Mucosa of stomach (tissue), 1 donor: ENCODE measurements at regions not wholly inside any gene's neighbourhood (a gene's known extent, or its start where the extent isn't known, plus 50 kb on each side); places are given as distances from the start of the nearest gene placed in this dataset.

Source experiments
- H3K27me3 ChIP-seq: one replicate; pipeline ENCODE4 v1.7.0; 2013; ENCODE audit warnings: mild to moderate bottlenecking, low read length; ENCODE audit not compliant: control insufficient read depth, insufficient read depth
- H3K36me3 ChIP-seq: one replicate; pipeline ENCODE4 v1.7.0; 2013; ENCODE audit warnings: low read length; ENCODE audit not compliant: control insufficient read depth, insufficient read depth
- H3K4me1 ChIP-seq: one replicate; pipeline ENCODE4 v1.7.0; 2013; ENCODE audit warnings: mild to moderate bottlenecking, low read length; ENCODE audit not compliant: control insufficient read depth, insufficient read depth
- H3K4me3 ChIP-seq: one replicate; pipeline ENCODE4 v1.7.0; 2013; ENCODE audit warnings: low read length
- H3K9ac ChIP-seq: one replicate; pipeline ENCODE4 v1.7.0; 2013; ENCODE audit warnings: mild to moderate bottlenecking, low read length, moderate library complexity
- H3K9me3 ChIP-seq: one replicate; pipeline ENCODE4 v1.7.0; 2013; ENCODE audit warnings: mild to moderate bottlenecking, low read length, moderate library complexity; ENCODE audit not compliant: control insufficient read depth
- donor health status: Pancreatic carcinoma.

- H3K9ac ChIP-seq: no peak overlapping the region
- peaks cover 47% of the 10 kb centered on the region for H3K4me1 ChIP-seq
- H3K36me3 ChIP-seq: no peaks in the 10 kb centered on the region
- H3K4me3 ChIP-seq: no peak overlapping the region
- H3K27me3 ChIP-seq: no peaks in the 10 kb centered on the region
- no peaks in the 10 kb centered on the region for H3K9me3 ChIP-seq
Observed at GRCh38 chr10:133010095-133010842, 67.9 kb upstream of the CFAP46 start.

GRCh38 chr10:133009218-133009950 lies 67.0 kb upstream of the CFAP46 start:
- peaks cover 47% of the 10 kb centered on the region for H3K4me1 ChIP-seq
- H3K36me3 ChIP-seq: no peaks in the 10 kb centered on the region
- H3K4me3 ChIP-seq: no peak overlapping the region
- peak overlapping the region; percentile 74 for H3K9ac ChIP-seq
- H3K27me3 ChIP-seq: no peaks in the 10 kb centered on the region
- H3K9me3 ChIP-seq: no peaks in the 10 kb centered on the region

- peaks cover 46% of the 10 kb centered on the region for H3K4me1 ChIP-seq
- no peaks in the 10 kb centered on the region for H3K27me3 ChIP-seq
- peak overlapping the region; percentile 74 for H3K9ac ChIP-seq
- H3K9me3 ChIP-seq: no peaks in the 10 kb centered on the region
- no peak overlapping the region for H3K4me3 ChIP-seq
- H3K36me3 ChIP-seq: no peaks in the 10 kb centered on the region
Observed at GRCh38 chr10:133008736-133009135, 66.4 kb upstream of the CFAP46 start.

DNA sequence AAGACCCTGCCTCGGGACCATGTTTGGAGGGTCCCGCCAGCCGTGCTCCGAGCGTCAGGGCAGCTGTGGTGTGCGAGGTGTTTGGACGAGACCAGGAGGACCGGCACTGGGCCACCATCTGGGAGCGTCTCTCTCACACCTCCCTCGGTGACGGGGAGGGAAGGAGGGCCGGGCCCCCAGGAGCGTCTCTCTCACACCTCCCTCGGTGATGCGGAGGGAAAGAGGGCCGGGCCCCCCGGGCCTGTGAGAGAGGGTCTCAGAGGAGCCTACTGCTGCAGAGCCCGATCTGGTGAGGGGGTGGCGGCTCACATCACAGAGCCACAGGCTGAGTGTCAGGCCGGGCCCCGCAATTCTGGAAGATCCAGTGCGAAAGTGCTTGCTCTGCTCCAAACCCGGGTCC lies 65.8 kb upstream of the CFAP46 start:
- H3K9ac ChIP-seq: no peak overlapping the region
- H3K36me3 ChIP-seq: no peaks in the 10 kb centered on the region
- peaks cover 43% of the 10 kb centered on the region for H3K4me1 ChIP-seq
- no peak overlapping the region for H3K4me3 ChIP-seq
- H3K9me3 ChIP-seq: no peaks in the 10 kb centered on the region
- no peaks in the 10 kb centered on the region for H3K27me3 ChIP-seq

DNA sequence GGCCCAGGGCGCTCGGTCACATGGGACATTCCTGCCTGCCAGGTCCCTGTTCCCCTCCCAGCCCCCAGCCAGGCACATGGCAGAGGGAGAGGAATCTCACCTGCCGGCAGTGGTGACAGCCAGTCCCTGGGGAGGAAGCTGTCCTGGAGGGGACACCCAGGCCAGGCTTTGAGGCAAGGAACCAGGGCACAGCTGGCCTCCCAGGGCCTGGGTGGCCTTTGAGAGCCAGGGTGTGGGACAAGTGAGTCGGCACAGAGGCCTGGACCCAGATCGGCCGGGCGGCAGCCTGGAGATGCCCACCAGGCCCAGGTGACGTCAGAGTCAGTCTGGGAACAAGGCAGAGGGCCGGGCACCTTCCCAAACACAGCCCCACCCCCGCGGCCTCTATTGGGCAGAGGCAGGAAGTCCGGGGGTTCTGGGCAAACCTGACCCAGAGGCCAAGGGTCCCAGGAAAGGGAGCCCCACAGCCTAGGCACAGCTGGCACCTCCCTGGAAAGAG lies 65.0 kb upstream of the CFAP46 start:
- no peaks in the 10 kb centered on the region for H3K9me3 ChIP-seq
- H3K4me3 ChIP-seq: no peak overlapping the region
- H3K36me3 ChIP-seq: no peaks in the 10 kb centered on the region
- no peak overlapping the region for H3K9ac ChIP-seq
- peaks cover 38% of the 10 kb centered on the region for H3K4me1 ChIP-seq
- no peaks in the 10 kb centered on the region for H3K27me3 ChIP-seq

DNA sequence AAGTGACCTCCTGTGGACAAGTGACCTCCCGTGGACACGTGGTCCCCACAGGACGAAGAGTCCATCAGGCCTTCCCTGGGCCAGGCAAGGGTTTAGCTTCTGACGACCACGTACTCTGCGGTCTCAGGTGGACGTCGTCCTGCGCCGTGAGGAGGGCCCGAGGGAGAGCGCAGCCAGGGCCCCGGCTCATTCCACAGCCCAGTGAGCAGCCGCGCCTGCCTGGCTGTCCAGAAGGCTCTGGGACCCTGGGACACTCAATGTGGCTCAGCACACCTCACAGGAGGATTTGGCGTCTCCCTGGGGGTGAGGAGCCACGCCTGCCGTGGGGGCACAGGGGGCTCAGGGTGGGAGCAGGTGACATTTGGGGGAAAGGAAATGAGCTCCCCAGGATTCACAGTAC lies 64.4 kb upstream of the CFAP46 start:
- Histone ChIP-seq H3K9ac (no peak overlapping the region), H3K4me1 (peaks cover 38% of the 10 kb centered on the region), H3K4me3 (no peak overlapping the region), H3K9me3 (no peaks in the 10 kb centered on the region), H3K27me3 (no peaks in the 10 kb centered on the region), H3K36me3 (no peaks in the 10 kb centered on the region)

DNA sequence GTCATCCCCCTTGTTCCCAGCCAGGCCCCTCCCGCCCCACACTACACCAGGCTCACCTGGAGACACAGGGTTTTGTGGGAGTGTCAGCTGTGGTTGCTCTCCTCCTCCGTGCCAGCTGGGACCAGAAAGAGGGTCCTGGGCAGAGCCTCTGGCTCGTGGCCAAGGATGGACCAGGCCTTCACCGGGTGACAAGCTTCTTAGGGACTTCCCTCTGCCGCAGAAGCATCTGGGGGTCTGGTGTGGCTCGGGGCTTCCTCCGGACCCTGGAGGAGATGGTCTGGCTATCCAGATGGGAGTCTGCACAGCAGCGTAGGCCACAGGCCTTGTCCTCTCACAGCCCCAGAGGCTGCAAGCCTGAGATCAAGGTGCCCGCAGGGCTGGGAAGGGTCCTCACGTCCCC lies 63.8 kb upstream of the CFAP46 start:
- peaks cover 38% of the 10 kb centered on the region for H3K4me1 ChIP-seq
- H3K36me3 ChIP-seq: no peaks in the 10 kb centered on the region
- no peaks in the 10 kb centered on the region for H3K9me3 ChIP-seq
- no peak overlapping the region for H3K9ac ChIP-seq
- no peaks in the 10 kb centered on the region for H3K27me3 ChIP-seq
- no peak overlapping the region for H3K4me3 ChIP-seq

- Histone ChIP-seq H3K9me3 (no peaks in the 10 kb centered on the region), H3K27me3 (no peaks in the 10 kb centered on the region), H3K4me1 (peaks cover 30% of the 10 kb centered on the region), H3K36me3 (no peaks in the 10 kb centered on the region), H3K4me3 (no peak overlapping the region), H3K9ac (no peak overlapping the region)
Observed at GRCh38 chr10:133004478-133004877, 62.1 kb upstream of the CFAP46 start.

GRCh38 chr10:133003188-133003587 lies 60.8 kb upstream of the CFAP46 start:
- Histone ChIP-seq H3K4me1 (peaks cover 17% of the 10 kb centered on the region), H3K9me3 (no peaks in the 10 kb centered on the region), H3K4me3 (no peak overlapping the region), H3K27me3 (no peaks in the 10 kb centered on the region), H3K9ac (no peak overlapping the region), H3K36me3 (no peaks in the 10 kb centered on the region)

DNA sequence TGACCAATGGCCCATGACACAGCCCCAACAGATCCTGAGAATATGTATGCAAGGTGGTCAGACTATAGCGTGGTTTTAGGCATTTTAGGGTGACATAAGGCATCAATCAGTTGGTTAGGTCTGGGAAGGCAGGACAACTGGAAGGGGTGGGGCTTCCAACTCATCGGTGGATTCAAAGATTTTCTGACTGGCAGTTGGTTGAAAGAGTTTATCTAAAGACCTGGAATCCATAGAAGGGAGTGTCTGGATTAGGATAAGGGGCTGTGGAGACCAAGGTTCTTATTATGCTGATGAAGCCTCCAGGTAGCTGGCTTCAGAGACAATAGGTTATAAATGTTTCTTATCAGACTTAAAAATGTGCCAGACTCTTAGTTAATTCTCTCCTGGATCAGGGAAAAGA lies 60.3 kb upstream of the CFAP46 start:
- H3K9me3 ChIP-seq: no peaks in the 10 kb centered on the region
- H3K9ac ChIP-seq: no peak overlapping the region
- H3K36me3 ChIP-seq: no peaks in the 10 kb centered on the region
- no peak overlapping the region for H3K4me3 ChIP-seq
- peaks cover 14% of the 10 kb centered on the region for H3K4me1 ChIP-seq
- no peaks in the 10 kb centered on the region for H3K27me3 ChIP-seq

DNA sequence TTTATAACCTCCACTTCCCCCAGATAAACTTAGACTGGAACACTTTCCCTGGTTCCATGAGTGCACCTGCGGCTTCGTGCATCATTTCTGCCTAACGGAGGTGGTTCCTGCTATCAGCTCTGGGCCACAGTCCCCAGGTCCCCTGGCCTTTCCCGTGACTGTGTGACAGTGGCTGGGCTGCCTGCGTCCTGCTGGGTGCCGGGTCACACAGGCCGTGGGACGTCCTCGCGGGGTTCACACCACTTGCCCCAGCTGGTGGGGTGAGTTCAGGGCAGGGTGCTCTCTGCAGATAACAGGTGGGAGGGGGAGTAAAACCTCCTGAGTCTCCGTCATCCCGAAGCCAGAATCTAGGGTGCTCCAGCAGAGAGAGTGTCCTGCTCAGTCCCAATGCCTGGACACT lies 58.7 kb upstream of the CFAP46 start:
- no peaks in the 10 kb centered on the region for H3K27me3 ChIP-seq
- H3K9ac ChIP-seq: no peak overlapping the region
- H3K4me1 ChIP-seq: no peaks in the 10 kb centered on the region
- H3K4me3 ChIP-seq: no peak overlapping the region
- H3K9me3 ChIP-seq: no peaks in the 10 kb centered on the region
- H3K36me3 ChIP-seq: no peaks in the 10 kb centered on the region

GRCh38 chr10:133000648-133001047 lies 58.3 kb upstream of the CFAP46 start:
- Histone ChIP-seq H3K36me3 (no peaks in the 10 kb centered on the region), H3K27me3 (peaks cover 3% of the 10 kb centered on the region), H3K9me3 (no peaks in the 10 kb centered on the region), H3K9ac (no peak overlapping the region), H3K4me3 (no peak overlapping the region), H3K4me1 (no peaks in the 10 kb centered on the region)
